ENCODE measurements at regions not wholly inside any gene's neighbourhood (a gene's known extent, or its start where the extent isn't known, plus 50 kb on each side); places are given as distances from the start of the nearest gene placed in this dataset.

- no peaks in the 10 kb centered on the region for H3K9me3 ChIP-seq
- H3K36me3 ChIP-seq (ENCODE audit: low read depth): no peaks in the 10 kb centered on the region
- ATAC-seq (no peak), DNase-seq (no peak)
- intact Hi-C loops (cut with DNase I, micrococcal nuclease): no loop called here
- no peak overlapping the region for H3K4me3 ChIP-seq
- TF ChIP-seq CTCF (IDR thresholded peaks at IDR 0.05): no peak
- H3K4me1 ChIP-seq (ENCODE audit: low read depth): no peaks in the 10 kb centered on the region
Observed at GRCh38 chr3:24740326-24740725, 245.7 kb upstream of the THRB start.

GRCh38 chr3:24741506-24741905, 246.9 kb upstream of the THRB start:
- Histone ChIP-seq H3K9me3 (no peaks in the 10 kb centered on the region), H3K4me3 (no peak overlapping the region), H3K4me1 (ENCODE audit: low read depth) (no peaks in the 10 kb centered on the region), H3K36me3 (ENCODE audit: low read depth) (no peaks in the 10 kb centered on the region)
- intact Hi-C loops (cut with DNase I, micrococcal nuclease): no loop called here
- no peak for TF ChIP-seq CTCF (IDR thresholded peaks at IDR 0.05)
- ATAC-seq (no peak), DNase-seq (no peak)

GRCh38 chr3:24748520-24748919, 253.9 kb upstream of the THRB start:
- ATAC-seq: no peak
- no peak for DNase-seq
- Histone ChIP-seq H3K9me3 (no peaks in the 10 kb centered on the region), H3K36me3 (ENCODE audit: low read depth) (no peaks in the 10 kb centered on the region), H3K4me1 (ENCODE audit: low read depth) (no peaks in the 10 kb centered on the region), H3K4me3 (no peak overlapping the region)
- intact Hi-C loops (cut with DNase I, micrococcal nuclease): no loop called here
- no peak for TF ChIP-seq CTCF (IDR thresholded peaks at IDR 0.05)

GRCh38 chr3:24751020-24751419, 256.4 kb upstream of the THRB start:
- no peaks in the 10 kb centered on the region for H3K9me3 ChIP-seq
- no peak for TF ChIP-seq CTCF (IDR thresholded peaks at IDR 0.05)
- DNase-seq (no peak), ATAC-seq (no peak)
- no peaks in the 10 kb centered on the region for H3K4me1 ChIP-seq (ENCODE audit: low read depth)
- no peak overlapping the region for H3K4me3 ChIP-seq
- intact Hi-C loops (cut with DNase I, micrococcal nuclease): no loop called here
- no peaks in the 10 kb centered on the region for H3K36me3 ChIP-seq (ENCODE audit: low read depth)

GRCh38 chr3:24756101-24756888, 261.6 kb upstream of the THRB start:
- TF ChIP-seq CTCF (IDR thresholded peaks at IDR 0.05): no peak
- H3K4me3 ChIP-seq: no peak overlapping the region
- no peaks in the 10 kb centered on the region for H3K4me1 ChIP-seq (ENCODE audit: low read depth)
- no peaks in the 10 kb centered on the region for H3K36me3 ChIP-seq (ENCODE audit: low read depth)
- ATAC-seq: no peak
- DNase-seq: no peak
- no peaks in the 10 kb centered on the region for H3K9me3 ChIP-seq
- intact Hi-C loops (cut with DNase I, micrococcal nuclease): no loop called here

GRCh38 chr3:24763393-24763792, 268.7 kb upstream of the THRB start:
- DNase-seq (no peak), ATAC-seq (no peak)
- Histone ChIP-seq H3K4me3 (no peak overlapping the region), H3K4me1 (ENCODE audit: low read depth) (no peaks in the 10 kb centered on the region), H3K36me3 (ENCODE audit: low read depth) (no peaks in the 10 kb centered on the region), H3K9me3 (no peaks in the 10 kb centered on the region)
- intact Hi-C loops (cut with DNase I, micrococcal nuclease): no loop called here
- TF ChIP-seq CTCF (IDR thresholded peaks at IDR 0.05): no peak

Data from mucosa of descending colon (tissue), 3 donors.